GM23338 (cell line): ENCODE measurements at regions not wholly inside any gene's neighbourhood (a gene's known extent, or its start where the extent isn't known, plus 50 kb on each side); places are given as distances from the start of the nearest gene placed in this dataset.

ENCODE experiments used
- ATAC-seq: fragments of 200-7000 bp; cut with Tn5 transposase; 3 replicates; pipeline ENCODE4 v1.9.1; 2020
- DNase-seq: peaks from one replicate; pipeline ENCODE4 v3.0.0-alpha.2; 2015; ENCODE audit warnings: low spot score
- H2AFZ ChIP-seq: fragments of 200-600 bp; sonication (generic); 2 replicates; pipeline ENCODE4 v1.8.0; 2016; ENCODE audit warnings: antibody characterized with exemption, mild to moderate bottlenecking, moderate library complexity
- H3F3A ChIP-seq: fragments of 200-600 bp; sonication (generic); replicated peaks from 2 replicates; pipeline ENCODE4 v1.8.0; 2017; ENCODE audit warnings: antibody characterized with exemption, mixed run types, low read depth
- H3K27ac ChIP-seq: fragments of 200-600 bp; sonication (generic); 2 replicates; pipeline ENCODE4 v1.6.1; 2016; ENCODE audit warnings: low read depth
- H3K27me3 ChIP-seq: fragments of 200-600 bp; sonication (generic); 2 replicates; pipeline ENCODE4 v1.8.0; 2016; ENCODE audit warnings: mild to moderate bottlenecking, mixed run types, moderate library complexity; ENCODE audit not compliant: insufficient read depth
- H3K36me3 ChIP-seq: fragments of 200-600 bp; sonication (generic); 2 replicates; pipeline ENCODE4 v1.8.0; 2016; ENCODE audit warnings: mild to moderate bottlenecking; ENCODE audit not compliant: insufficient read depth
- H3K4me1 ChIP-seq: fragments of 200-600 bp; sonication (generic); 2 replicates; pipeline ENCODE4 v1.8.0; 2016; ENCODE audit warnings: mild to moderate bottlenecking, moderate library complexity; ENCODE audit not compliant: insufficient read depth
- H3K4me2 ChIP-seq: fragments of 200-600 bp; sonication (generic); 2 replicates; pipeline ENCODE4 v1.7.1; 2017; ENCODE audit warnings: mixed run types
- H3K4me3 ChIP-seq: fragments of 200-600 bp; sonication (generic); 2 replicates; pipeline ENCODE4 v1.6.1; 2016; ENCODE audit warnings: mixed run types
- H3K79me2 ChIP-seq: fragments of 200-600 bp; sonication (generic); replicated peaks from 2 replicates; pipeline ENCODE4 v1.8.0; 2017; ENCODE audit warnings: mild to moderate bottlenecking; ENCODE audit not compliant: insufficient read depth
- H3K9me2 ChIP-seq: fragments of 200-600 bp; sonication (generic); 2 replicates; pipeline ENCODE4 v1.8.0; 2017; ENCODE audit not compliant: insufficient read depth
- H4K20me1 ChIP-seq: fragments of 200-600 bp; sonication (generic); replicated peaks from 2 replicates; pipeline ENCODE4 v1.8.0; 2017; ENCODE audit warnings: mild to moderate bottlenecking; ENCODE audit not compliant: insufficient read depth
- H3K27ac Mint-ChIP-seq: 2 replicates; pipeline ENCODE4 v1.8.0; 2020; ENCODE audit warnings: inconsistent platforms, mild to moderate bottlenecking, moderate library complexity, mixed read lengths
- H3K27me3 Mint-ChIP-seq: 3 replicates; pipeline ENCODE4 v1.8.0; 2022; ENCODE audit warnings: low read depth, mild to moderate bottlenecking, moderate library complexity, mixed read lengths, inconsistent platforms; ENCODE audit not compliant: insufficient read depth, poor library complexity
- H3K36me3 Mint-ChIP-seq: 3 replicates; pipeline ENCODE4 v1.8.0; 2021; ENCODE audit warnings: low read depth, mild to moderate bottlenecking, inconsistent platforms, moderate library complexity, mixed read lengths
- H3K4me1 Mint-ChIP-seq: 3 replicates; pipeline ENCODE4 v1.8.0; 2020; ENCODE audit warnings: mild to moderate bottlenecking, inconsistent platforms, mixed read lengths
- H3K4me3 Mint-ChIP-seq: 3 replicates; pipeline ENCODE4 v1.8.0; 2021; ENCODE audit warnings: moderate library complexity, mild to moderate bottlenecking, inconsistent platforms, mixed read lengths
- H3K9me3 Mint-ChIP-seq: 3 replicates; pipeline ENCODE4 v1.8.0; 2020; ENCODE audit warnings: moderate library complexity, mild to moderate bottlenecking, inconsistent platforms, mixed read lengths
- CREB1 ChIP-seq: fragments of 250-450 bp; sonication (Bioruptor Pico); IDR thresholded peaks from 2 replicates; pipeline ENCODE4 v1.5.0; 2020; ENCODE audit warnings: low read depth, mild to moderate bottlenecking, moderate library complexity
- CTCF ChIP-seq, 2 experiments: fragments of 200-600 bp in 1 of 2; sonication (generic) in 1 of 2; conservative IDR thresholded peaks; 2 replicates each; pipeline versions ENCODE4 v1.5.1 to v1.6.1; 2016 to 2017; ENCODE audit warnings: antibody characterized with exemption in 2 of 2, low read depth in 2 of 2, mild to moderate bottlenecking in 2 of 2, moderate library complexity in 1 of 2
- ZNF331 ChIP-seq: fragments of 250-450 bp; sonication (Bioruptor Pico); IDR thresholded peaks from 2 replicates; pipeline ENCODE4 v1.5.0; 2020; ENCODE audit warnings: low read depth, mild to moderate bottlenecking, moderate library complexity
- ZNF462 ChIP-seq: fragments of 250-450 bp; sonication (Bioruptor Pico); IDR thresholded peaks from 2 replicates; pipeline ENCODE4 v1.5.0; 2020; ENCODE audit warnings: mild to moderate bottlenecking, moderate library complexity

DNA sequence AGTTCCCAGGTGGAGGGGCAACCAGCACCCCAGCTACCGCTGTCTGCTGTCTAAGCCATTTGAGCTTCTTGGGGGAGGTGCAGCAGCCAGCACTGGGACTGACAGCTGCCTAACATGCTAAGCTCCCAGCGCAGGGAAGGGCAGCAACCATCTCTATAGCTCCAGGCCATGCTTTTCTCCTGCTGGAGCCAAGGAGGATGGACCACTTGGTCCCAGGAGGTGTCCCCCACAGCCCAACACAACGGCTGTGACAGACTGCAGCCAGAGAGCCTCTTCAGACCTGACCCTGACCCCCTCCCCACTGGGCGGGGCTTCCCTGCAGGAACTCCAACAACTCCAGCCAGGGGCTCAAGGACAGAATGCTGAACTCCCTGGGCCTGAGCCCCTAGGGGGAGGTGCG is 370.6 kb upstream of the REG3G start (continued):
- TF ChIP-seq ZNF462 (CRISPR knock-in tag), result no peak

GRCh38 chr2:78676921-78677696 is 348.4 kb upstream of the REG3G start:
- Mint-ChIP-seq H3K4me3 (no peak overlapping the region), H3K4me1 (peaks cover 6% of the 10 kb centered on the region; the same call in 2 of the 3 replicates), H3K36me3 (no peaks in the 10 kb centered on the region), H3K27me3 (peaks cover 7% of the 10 kb centered on the region), H3K9me3 (peaks cover 2% of the 10 kb centered on the region; the same call in 1 of the 3 replicates), H3K27ac (no peak overlapping the region)
- Histone ChIP-seq H3K27ac (no peak overlapping the region), H3F3A (no peaks in the 10 kb centered on the region), H3K4me1 (no peaks in the 10 kb centered on the region), H3K4me2 (no peak overlapping the region), H4K20me1 (no peaks in the 10 kb centered on the region; the same call in 1 of the 2 replicates), H3K27me3 (no peaks in the 10 kb centered on the region), H3K4me3 (no peak overlapping the region), H3K9me2 (no peaks in the 10 kb centered on the region), H2AFZ (peak overlapping the region; percentile 93), H3K36me3 (no peaks in the 10 kb centered on the region), H3K79me2 (no peaks in the 10 kb centered on the region)
- TF ChIP-seq CTCF (conservative IDR thresholded peaks at IDR 0.05; ENCODE audit: low read depth in 2 of 2), result peak in 1 of 2 experiments; percentile 61; a peak in 3 of 4 replicates
- no peak for TF ChIP-seq CREB1 (CRISPR knock-in tag)
- no peak for TF ChIP-seq ZNF331 (CRISPR knock-in tag)
- peak; percentile 40 for DNase-seq
- ATAC-seq, result no peak; the same call in 2 of the 3 replicates
